Epithelial cell of prostate (primary cell): ENCODE measurements at regions not wholly inside any gene's neighbourhood (a gene's known extent, or its start where the extent isn't known, plus 50 kb on each side); places are given as distances from the start of the nearest gene placed in this dataset.
"Not testable (repeated sequence)": the region's sequence is repeated elsewhere in the genome, so short reads cannot be mapped to it uniquely, and the experiment has no call there.

ENCODE experiments used
- DNase-seq: peaks from one replicate; pipeline ENCODE4 v3.0.0-alpha.2; 2011; ENCODE audit warnings: low read depth, low spot score
- H3K27ac ChIP-seq: fragments of 450-650 bp; 2 replicates; pipeline ENCODE4 v1.5.1; 2017; ENCODE audit warnings: mild to moderate bottlenecking

GRCh38 chr1:209105701-209106100, 477.8 kb upstream of the CAMK1G start:
- H3K27ac ChIP-seq = no peak overlapping the region
- DNase-seq = no peak

- no peak overlapping the region for H3K27ac ChIP-seq
- no peak for DNase-seq
Observed at GRCh38 chr1:209106237-209106741, 477.2 kb upstream of the CAMK1G start.

- no peak for DNase-seq
- H3K27ac ChIP-seq = no peak overlapping the region
Observed at GRCh38 chr1:209106861-209107260, 476.7 kb upstream of the CAMK1G start.

- DNase-seq = no peak
- H3K27ac ChIP-seq = no peak overlapping the region
Observed at GRCh38 chr1:209107535-209107934, 476.0 kb upstream of the CAMK1G start.

GRCh38 chr1:209109001-209109785, 474.3 kb upstream of the CAMK1G start:
- no peak overlapping the region for H3K27ac ChIP-seq
- DNase-seq = no peak

GRCh38 chr1:209113521-209113920, 470.0 kb upstream of the CAMK1G start:
- no peak for DNase-seq
- no peak overlapping the region for H3K27ac ChIP-seq

GRCh38 chr1:209116705-209117104, 466.8 kb upstream of the CAMK1G start:
- H3K27ac ChIP-seq = no peak overlapping the region
- no peak for DNase-seq

- DNase-seq = no peak
- no peak overlapping the region for H3K27ac ChIP-seq
Observed at GRCh38 chr1:209123601-209124000, 459.9 kb upstream of the CAMK1G start.

- H3K27ac ChIP-seq, DNase-seq: not testable (repeated sequence)
Observed at GRCh38 chr1:209129091-209129490, 454.4 kb upstream of the CAMK1G start.

GRCh38 chr1:209130886-209131285, 452.6 kb upstream of the CAMK1G start:
- no peak for DNase-seq
- no peak overlapping the region for H3K27ac ChIP-seq

- no peak overlapping the region for H3K27ac ChIP-seq
- DNase-seq = no peak
Observed at GRCh38 chr1:209132736-209133467, 450.6 kb upstream of the CAMK1G start.

- no peak for DNase-seq
- H3K27ac ChIP-seq = no peak overlapping the region
Observed at GRCh38 chr1:209134001-209134400, 449.5 kb upstream of the CAMK1G start.

GRCh38 chr1:209143916-209144315, 439.6 kb upstream of the CAMK1G start:
- H3K27ac ChIP-seq = no peak overlapping the region
- no peak for DNase-seq

GRCh38 chr1:209150114-209150513, 433.4 kb upstream of the CAMK1G start:
- DNase-seq = no peak
- H3K27ac ChIP-seq = no peak overlapping the region

GRCh38 chr1:209153411-209153810, 430.1 kb upstream of the CAMK1G start:
- H3K27ac ChIP-seq = no peak overlapping the region
- DNase-seq = no peak

- DNase-seq = no peak
- no peak overlapping the region for H3K27ac ChIP-seq
Observed at GRCh38 chr1:209154912-209155311, 428.6 kb upstream of the CAMK1G start.

GRCh38 chr1:209155546-209155945, 428.0 kb upstream of the CAMK1G start:
- no peak overlapping the region for H3K27ac ChIP-seq
- no peak for DNase-seq

GRCh38 chr1:209156991-209157390, 426.5 kb upstream of the CAMK1G start:
- no peak for DNase-seq
- H3K27ac ChIP-seq = no peak overlapping the region

- DNase-seq = no peak
- H3K27ac ChIP-seq = no peak overlapping the region
Observed at GRCh38 chr1:209157546-209158249, 425.8 kb upstream of the CAMK1G start.

GRCh38 chr1:209158851-209159250, 424.7 kb upstream of the CAMK1G start:
- no peak overlapping the region for H3K27ac ChIP-seq
- no peak for DNase-seq

GRCh38 chr1:209160230-209160629, 423.3 kb upstream of the CAMK1G start:
- no peak for DNase-seq
- no peak overlapping the region for H3K27ac ChIP-seq
